Ectodermal cell (in vitro differentiated cells): ENCODE measurements at regions not wholly inside any gene's neighbourhood (a gene's known extent, or its start where the extent isn't known, plus 50 kb on each side); places are given as distances from the start of the nearest gene placed in this dataset.

Experiments used
- H3K27ac ChIP-seq: 2 replicates; pipeline ENCODE4 v1.7.0; 2013; ENCODE audit warnings: mild to moderate bottlenecking, low read depth, low read length; ENCODE audit not compliant: insufficient read depth, poor library complexity, severe bottlenecking
- H3K27me3 ChIP-seq: 2 replicates; pipeline ENCODE4 v1.7.0; 2013; ENCODE audit warnings: mild to moderate bottlenecking, low read length; ENCODE audit not compliant: insufficient read depth, control insufficient read depth, poor library complexity, severe bottlenecking
- H3K36me3 ChIP-seq: one replicate; pipeline ENCODE4 v1.7.0; 2013; ENCODE audit warnings: low read length; ENCODE audit not compliant: control insufficient read depth, insufficient read depth
- H3K4me1 ChIP-seq: one replicate; pipeline ENCODE4 v1.7.0; 2013; ENCODE audit warnings: low read length; ENCODE audit not compliant: control insufficient read depth, insufficient read depth
- H3K4me3 ChIP-seq: 2 replicates; pipeline ENCODE4 v1.7.0; 2013; ENCODE audit warnings: low read depth, low read length, control low read depth; ENCODE audit not compliant: insufficient read depth
- H3K9me3 ChIP-seq: 2 replicates; pipeline ENCODE4 v1.7.0; 2013; ENCODE audit warnings: mild to moderate bottlenecking, low read length, moderate library complexity; ENCODE audit not compliant: control insufficient read depth
- WGBS, 2 experiments: methylation state at CpG; one replicate each; pipeline ENCODE4 v1.1.7; 2013; ENCODE audit warnings: missing lambda C conversion rate in 2 of 2; 5-methylcytosine and 5-hydroxymethylcytosine counted together

- no peak overlapping the region for H3K27ac ChIP-seq
- H3K27me3 ChIP-seq, result no peaks in the 10 kb centered on the region
- H3K36me3 ChIP-seq, result no peaks in the 10 kb centered on the region
- no peak overlapping the region for H3K4me3 ChIP-seq
- no peaks in the 10 kb centered on the region for H3K4me1 ChIP-seq
- no peaks in the 10 kb centered on the region for H3K9me3 ChIP-seq
Measured at GRCh38 chr18:10228326-10228725, 226.1 kb upstream of the APCDD1 start.

- no peaks in the 10 kb centered on the region for H3K36me3 ChIP-seq
- no peak overlapping the region for H3K27ac ChIP-seq
- no peaks in the 10 kb centered on the region for H3K27me3 ChIP-seq
- WGBS, 2 experiments, result 81 to 85% methylated on average over 3 of the region's 3 CpGs
- no peak overlapping the region for H3K4me3 ChIP-seq
- no peaks in the 10 kb centered on the region for H3K4me1 ChIP-seq
- H3K9me3 ChIP-seq, result no peaks in the 10 kb centered on the region
Measured at GRCh38 chr18:10229458-10229857, 225.0 kb upstream of the APCDD1 start.

- no peaks in the 10 kb centered on the region for H3K27me3 ChIP-seq
- H3K9me3 ChIP-seq, result no peaks in the 10 kb centered on the region
- no peak overlapping the region for H3K27ac ChIP-seq
- H3K36me3 ChIP-seq, result no peaks in the 10 kb centered on the region
- 91 to 94% methylated on average over 3 of the region's 3 CpGs for WGBS, 2 experiments
- no peaks in the 10 kb centered on the region for H3K4me1 ChIP-seq
- H3K4me3 ChIP-seq, result no peak overlapping the region
Measured at GRCh38 chr18:10230072-10230471, 224.4 kb upstream of the APCDD1 start.

DNA sequence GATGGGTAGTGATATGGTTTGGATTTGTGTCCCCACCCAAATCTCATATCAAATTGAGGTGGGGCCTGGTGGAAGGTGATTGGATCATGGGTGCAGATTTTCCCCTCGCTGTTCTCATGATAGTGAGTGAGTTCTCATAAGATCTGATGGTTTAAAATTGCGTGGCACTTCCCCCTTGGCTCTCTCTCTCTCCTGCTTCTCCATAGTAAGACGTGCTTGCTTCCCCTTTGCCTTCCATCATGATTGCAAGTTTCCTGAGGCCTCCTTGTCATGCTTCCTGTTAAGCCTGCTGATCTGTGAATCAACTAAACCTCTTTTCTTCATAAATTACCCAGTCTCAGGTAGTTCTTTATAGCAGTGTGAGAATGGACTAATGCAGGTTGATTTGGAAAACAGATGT, 223.2 kb upstream of the APCDD1 start:
- Histone ChIP-seq H3K4me1 (no peaks in the 10 kb centered on the region), H3K9me3 (no peaks in the 10 kb centered on the region), H3K27ac (no peak overlapping the region), H3K27me3 (no peaks in the 10 kb centered on the region), H3K36me3 (no peaks in the 10 kb centered on the region), H3K4me3 (no peak overlapping the region)
- 75 to 77% methylated on average over 3 of the region's 3 CpGs for WGBS, 2 experiments

DNA sequence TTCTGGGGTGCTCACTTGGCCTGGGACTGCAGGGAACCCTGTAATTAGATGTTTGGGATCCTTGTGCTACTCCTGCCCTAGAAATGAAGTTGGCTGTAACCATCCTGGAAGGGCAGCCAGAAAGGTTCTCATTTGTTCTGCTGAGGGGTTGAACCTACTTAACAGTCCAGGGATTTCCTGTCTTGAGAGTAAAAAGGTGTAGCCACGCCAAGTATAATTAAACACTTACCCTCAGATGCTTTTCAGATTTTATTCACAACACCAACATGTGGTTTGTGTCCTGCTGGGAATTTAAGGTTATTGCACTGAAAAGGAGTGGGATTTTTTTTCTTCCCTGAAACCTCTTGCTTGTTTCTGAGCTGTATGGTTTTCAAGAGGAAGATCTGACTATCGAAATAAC, 222.4 kb upstream of the APCDD1 start:
- Histone ChIP-seq H3K27ac (no peak overlapping the region), H3K36me3 (no peaks in the 10 kb centered on the region), H3K9me3 (no peaks in the 10 kb centered on the region), H3K4me1 (no peaks in the 10 kb centered on the region), H3K27me3 (no peaks in the 10 kb centered on the region), H3K4me3 (no peak overlapping the region)
- WGBS, 2 experiments, result 93 to 100% methylated on average over 1 to 2 of the region's 2 CpGs

DNA sequence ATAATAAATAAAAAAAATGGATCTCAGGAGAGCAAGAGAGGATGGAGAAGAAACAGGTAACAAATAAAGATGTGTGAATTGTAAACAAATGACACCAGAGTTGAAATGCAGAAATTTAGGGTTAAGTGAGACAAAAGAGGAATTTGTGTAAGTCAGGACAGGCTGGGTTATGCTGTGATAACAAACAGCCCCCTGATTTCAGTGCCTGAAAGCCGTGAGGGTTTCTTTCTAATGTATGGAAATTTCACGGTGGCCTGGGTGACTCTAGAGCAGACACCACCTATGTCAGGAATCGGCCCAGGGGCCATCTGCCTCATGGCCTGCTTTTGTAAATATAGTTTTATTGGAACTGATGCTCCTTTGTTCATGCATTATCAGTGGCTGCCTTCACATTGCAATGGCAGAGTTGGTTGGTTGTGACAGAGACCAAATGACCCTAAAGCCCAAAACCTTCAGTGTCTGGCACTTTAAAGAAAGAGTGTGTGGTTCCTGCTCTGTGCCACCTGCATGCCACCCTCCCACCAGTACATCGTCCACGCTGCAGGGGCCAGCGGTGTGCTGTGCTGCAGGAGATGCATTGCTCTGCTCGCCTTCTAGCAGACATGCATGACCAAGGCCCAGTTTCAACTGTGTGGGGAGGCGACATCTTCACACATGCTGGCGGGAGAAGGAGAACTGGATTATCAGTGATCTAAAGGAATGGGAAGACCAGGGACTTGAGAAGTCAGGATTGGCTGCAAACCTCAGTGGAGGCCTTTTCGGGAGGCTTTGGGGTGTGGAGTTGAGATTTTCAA, 221.2 kb upstream of the APCDD1 start:
- 91% methylated on average over 10 of the region's 10 CpGs for WGBS, 2 experiments
- Histone ChIP-seq H3K27me3 (no peaks in the 10 kb centered on the region), H3K4me1 (no peaks in the 10 kb centered on the region), H3K36me3 (no peaks in the 10 kb centered on the region), H3K27ac (no peak overlapping the region), H3K4me3 (no peak overlapping the region), H3K9me3 (no peaks in the 10 kb centered on the region)

DNA sequence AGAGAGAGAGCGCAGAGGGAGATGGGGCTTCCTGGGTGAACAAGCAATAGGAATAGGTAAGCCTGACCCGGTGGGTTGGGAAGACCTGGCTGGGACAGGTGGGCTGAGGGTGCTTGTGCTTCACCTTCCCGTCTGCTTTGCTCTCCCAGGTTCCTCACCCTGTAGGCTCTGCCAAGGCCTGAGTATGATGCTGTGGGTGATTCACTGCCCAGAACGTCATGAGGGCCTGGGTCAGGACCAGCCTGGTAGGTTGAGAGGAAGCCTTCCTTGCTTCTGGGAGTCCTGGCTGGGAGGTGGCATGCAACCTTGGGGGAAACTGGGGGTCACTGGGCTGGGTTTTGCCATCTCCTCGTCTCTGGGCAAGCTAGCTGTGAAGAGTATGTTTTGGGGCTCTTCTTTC, 220.2 kb upstream of the APCDD1 start:
- no peaks in the 10 kb centered on the region for H3K27me3 ChIP-seq
- 80 to 89% methylated on average over 5 of the region's 5 CpGs for WGBS, 2 experiments
- no peak overlapping the region for H3K27ac ChIP-seq
- H3K36me3 ChIP-seq, result no peaks in the 10 kb centered on the region
- no peaks in the 10 kb centered on the region for H3K9me3 ChIP-seq
- H3K4me1 ChIP-seq, result no peaks in the 10 kb centered on the region
- H3K4me3 ChIP-seq, result no peak overlapping the region

- Histone ChIP-seq H3K27ac (no peak overlapping the region), H3K4me3 (no peak overlapping the region)
- 82 to 87% methylated on average over 6 of the region's 6 CpGs for WGBS, 2 experiments
Measured at GRCh38 chr18:10234912-10235660, 219.3 kb upstream of the APCDD1 start.

DNA sequence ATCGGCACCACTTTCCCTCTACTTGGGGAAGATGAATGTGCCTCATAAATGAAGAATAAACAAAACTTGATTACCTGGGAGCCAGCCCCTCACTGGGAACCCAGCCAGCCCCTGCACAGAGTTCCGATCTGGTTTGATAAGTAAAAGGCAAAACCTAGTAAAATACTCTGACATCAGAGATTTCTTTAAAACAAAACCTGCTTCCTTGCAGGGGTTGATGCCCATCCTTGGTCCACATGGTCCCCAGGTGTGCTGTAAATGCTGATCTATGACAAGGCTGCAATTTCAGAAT, 218.8 kb upstream of the APCDD1 start:
- H3K27me3 ChIP-seq, result no peaks in the 10 kb centered on the region
- H3K9me3 ChIP-seq, result no peaks in the 10 kb centered on the region
- no peak overlapping the region for H3K27ac ChIP-seq
- 96 to 98% methylated on average over 2 of the region's 2 CpGs for WGBS, 2 experiments
- H3K4me1 ChIP-seq, result no peaks in the 10 kb centered on the region
- no peak overlapping the region for H3K4me3 ChIP-seq
- no peaks in the 10 kb centered on the region for H3K36me3 ChIP-seq

More at GRCh38 chr18:10234912-10235660, 219.3 kb upstream of the APCDD1 start:
- H3K27me3 ChIP-seq, result no peaks in the 10 kb centered on the region
- no peaks in the 10 kb centered on the region for H3K36me3 ChIP-seq
- no peaks in the 10 kb centered on the region for H3K4me1 ChIP-seq
- no peaks in the 10 kb centered on the region for H3K9me3 ChIP-seq

GRCh38 chr18:10239103-10239502, 215.3 kb upstream of the APCDD1 start:
- no peaks in the 10 kb centered on the region for H3K36me3 ChIP-seq
- no peaks in the 10 kb centered on the region for H3K4me1 ChIP-seq
- H3K27ac ChIP-seq, result no peak overlapping the region
- H3K27me3 ChIP-seq, result no peaks in the 10 kb centered on the region
- H3K9me3 ChIP-seq, result no peaks in the 10 kb centered on the region
- no peak overlapping the region for H3K4me3 ChIP-seq
- WGBS, 2 experiments, result 95 to 96% methylated on average over 11 of the region's 11 CpGs
